ENCODE measurements at regions not wholly inside any gene's neighbourhood (a gene's known extent, or its start where the extent isn't known, plus 50 kb on each side); places are given as distances from the start of the nearest gene placed in this dataset.

DNA sequence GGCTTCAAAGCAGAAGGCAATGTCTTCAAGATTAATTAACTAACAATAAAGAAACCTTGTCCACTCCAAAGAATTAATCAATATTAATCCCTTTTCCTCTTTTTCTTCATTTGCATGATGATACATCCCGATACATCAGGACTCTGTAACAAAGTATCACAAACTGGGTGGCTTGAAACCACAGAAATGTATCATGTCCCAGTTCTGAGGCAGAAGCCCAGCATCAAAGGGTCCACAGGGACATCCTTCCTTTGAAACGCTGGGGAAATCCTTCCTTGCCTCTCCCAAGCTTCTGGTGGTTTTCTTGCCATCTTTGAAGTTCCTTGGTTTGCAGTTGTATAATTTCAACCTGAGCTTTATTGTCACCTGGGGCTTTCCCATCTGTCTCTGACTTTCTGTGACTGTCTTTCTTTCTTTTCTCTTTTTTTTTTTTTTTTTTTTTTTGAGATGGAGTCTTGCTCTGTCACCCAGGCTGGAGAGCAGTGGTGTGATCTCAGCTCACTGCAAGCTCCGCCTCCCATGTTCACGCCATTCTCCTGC is 210.2 kb upstream of the ADARB2 start:
- Histone ChIP-seq H3K4me1 (ENCODE audit: control insufficient read depth, insufficient read depth, low read length) (no peaks in the 10 kb centered on the region), H3K4me3 (ENCODE audit: low read depth, low read length) (no peak overlapping the region), H3K27ac (ENCODE audit: extremely low read depth, low read depth, low read length) (no peak overlapping the region), H3K9me3 (ENCODE audit: control insufficient read depth, insufficient read depth, low read depth, low read length) (no peaks in the 10 kb centered on the region), H3K36me3 (ENCODE audit: control insufficient read depth in 2 of 2, insufficient read depth in 1 of 2, low read length in 2 of 2) (no peaks in the 10 kb centered on the region)
- POLR2A ChIA-PET, result no interaction called here
- TF ChIP-seq MYNN (tag by site-specific recombination; IDR thresholded peaks at IDR 0.05; ENCODE audit: borderline replicate concordance) (no peak), ZNF654 (tag by site-specific recombination; IDR thresholded peaks at IDR 0.05; ENCODE audit: low read depth) (no peak), ZBTB48 (tag by site-specific recombination; IDR thresholded peaks at IDR 0.05) (no peak), ZNF214 (tag by site-specific recombination; IDR thresholded peaks at IDR 0.05; ENCODE audit: borderline replicate concordance) (no peak), SCRT1 (tag by site-specific recombination; IDR thresholded peaks at IDR 0.05; ENCODE audit: borderline replicate concordance) (no peak), ZNF121 (tag by site-specific recombination; IDR thresholded peaks at IDR 0.05) (no peak), ZNF600 (tag by site-specific recombination; IDR thresholded peaks at IDR 0.05) (no peak), KLF16 (tag by site-specific recombination; IDR thresholded peaks at IDR 0.05) (no peak), WT1 (tag by site-specific recombination; IDR thresholded peaks at IDR 0.05) (no peak), ZNF837 (tag by site-specific recombination; IDR thresholded peaks at IDR 0.05) (no peak)
- CTCF ChIA-PET, result no interaction called here

DNA sequence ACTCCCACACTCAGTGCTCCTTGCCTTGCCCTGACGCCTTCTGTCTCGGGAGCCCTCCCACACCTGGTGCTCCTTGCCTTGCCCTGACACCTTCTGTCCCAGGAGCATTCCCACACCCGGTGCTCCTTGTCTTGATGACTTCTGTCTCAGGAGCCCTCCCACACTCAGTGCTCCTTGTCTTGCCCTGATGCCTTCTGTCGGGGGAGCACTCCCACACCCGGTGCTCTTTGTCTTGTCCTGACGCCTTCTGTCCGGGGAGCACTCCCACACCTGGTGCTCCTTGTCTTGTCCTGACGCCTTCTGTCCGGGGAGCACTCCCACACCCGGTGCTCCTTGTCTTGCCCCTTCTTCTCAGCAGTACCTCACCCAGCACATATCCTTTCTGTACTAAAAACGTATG is 207.2 kb upstream of the ADARB2 start:
- Histone ChIP-seq H3K4me1 (ENCODE audit: control insufficient read depth, insufficient read depth, low read length) (no peaks in the 10 kb centered on the region), H3K9me3 (ENCODE audit: control insufficient read depth, insufficient read depth, low read depth, low read length) (no peaks in the 10 kb centered on the region), H3K27ac (ENCODE audit: extremely low read depth, low read depth, low read length) (no peak overlapping the region), H3K4me3 (ENCODE audit: low read depth, low read length) (no peak overlapping the region), H3K36me3 (ENCODE audit: control insufficient read depth in 2 of 2, insufficient read depth in 1 of 2, low read length in 2 of 2) (no peaks in the 10 kb centered on the region)
- ChIA-PET CTCF (no interaction called here), POLR2A (no interaction called here)
- TF ChIP-seq ZNF274 (IDR thresholded peaks at IDR 0.05; ENCODE audit: low read length), result no peak
- TF ChIP-seq ZNF274 (tag by site-specific recombination; IDR thresholded peaks at IDR 0.05; ENCODE audit: borderline replicate concordance), result no peak
- no peak for TF ChIP-seq ZNF423 (tag by site-specific recombination; IDR thresholded peaks at IDR 0.05)
- no peak for TF ChIP-seq ZBTB1 (tag by site-specific recombination; IDR thresholded peaks at IDR 0.05)
- no peak for TF ChIP-seq ZNF416 (tag by site-specific recombination; IDR thresholded peaks at IDR 0.05)
- TF ChIP-seq ZNF791 (tag by site-specific recombination; IDR thresholded peaks at IDR 0.05), result no peak
- TF ChIP-seq, protein P1, sequence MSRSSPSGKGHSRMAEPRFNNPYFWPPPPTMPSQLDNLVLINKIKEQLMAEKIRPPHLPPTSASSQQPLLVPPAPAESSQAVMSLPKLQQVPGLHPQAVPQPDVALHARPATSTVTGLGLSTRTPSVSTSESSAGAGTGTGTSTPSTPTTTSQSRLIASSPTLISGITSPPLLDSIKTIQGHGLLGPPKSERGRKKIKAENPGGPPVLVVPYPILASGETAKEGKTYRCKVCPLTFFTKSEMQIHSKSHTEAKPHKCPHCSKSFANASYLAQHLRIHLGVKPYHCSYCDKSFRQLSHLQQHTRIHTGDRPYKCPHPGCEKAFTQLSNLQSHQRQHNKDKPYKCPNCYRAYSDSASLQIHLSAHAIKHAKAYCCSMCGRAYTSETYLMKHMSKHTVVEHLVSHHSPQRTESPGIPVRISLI (tag by site-specific recombination; IDR thresholded peaks at IDR 0.05), result no peak
- TF ChIP-seq ZNF560 (tag by site-specific recombination; IDR thresholded peaks at IDR 0.05; ENCODE audit: borderline replicate concordance), result no peak
- no peak for TF ChIP-seq ZNF394 (tag by site-specific recombination; IDR thresholded peaks at IDR 0.05; ENCODE audit: borderline replicate concordance)
- TF ChIP-seq ZNF747 (tag by site-specific recombination; IDR thresholded peaks at IDR 0.05), result no peak

DNA sequence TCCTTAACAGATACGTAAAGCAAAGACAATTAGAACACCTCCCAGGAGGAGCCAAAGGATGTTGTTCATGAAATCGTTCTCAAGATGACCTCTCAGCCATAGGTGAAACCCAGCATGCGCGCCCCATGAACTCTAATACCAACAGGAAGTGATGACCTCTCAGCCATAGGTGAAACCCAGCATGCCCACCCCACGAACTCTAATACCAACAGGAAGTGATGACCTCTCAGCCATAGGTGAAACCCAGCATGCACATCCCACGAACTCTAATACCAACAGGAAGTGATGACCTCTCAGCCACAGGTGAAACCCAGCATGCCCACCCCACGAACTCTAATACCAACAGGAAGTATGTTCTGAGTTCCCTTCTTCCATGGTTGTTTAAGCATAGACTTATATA is 205.2 kb upstream of the ADARB2 start:
- H3K4me3 ChIP-seq (ENCODE audit: low read depth, low read length), result no peak overlapping the region
- no peaks in the 10 kb centered on the region for H3K9me3 ChIP-seq (ENCODE audit: control insufficient read depth, insufficient read depth, low read depth, low read length)
- no peak for TF ChIP-seq ZNF777 (tag by site-specific recombination; IDR thresholded peaks at IDR 0.05; ENCODE audit: borderline replicate concordance)
- no peak for TF ChIP-seq ZNF677 (tag by site-specific recombination; IDR thresholded peaks at IDR 0.05)
- no peak for TF ChIP-seq ZNF488 (tag by site-specific recombination; IDR thresholded peaks at IDR 0.05)
- TF ChIP-seq YY1 (tag by site-specific recombination; IDR thresholded peaks at IDR 0.05), result no peak
- no peak for TF ChIP-seq ZNF24 (tag by site-specific recombination; IDR thresholded peaks at IDR 0.05)
- no peak for TF ChIP-seq ZNF830 (tag by site-specific recombination; IDR thresholded peaks at IDR 0.05; ENCODE audit: low read depth)
- TF ChIP-seq, protein P2, sequence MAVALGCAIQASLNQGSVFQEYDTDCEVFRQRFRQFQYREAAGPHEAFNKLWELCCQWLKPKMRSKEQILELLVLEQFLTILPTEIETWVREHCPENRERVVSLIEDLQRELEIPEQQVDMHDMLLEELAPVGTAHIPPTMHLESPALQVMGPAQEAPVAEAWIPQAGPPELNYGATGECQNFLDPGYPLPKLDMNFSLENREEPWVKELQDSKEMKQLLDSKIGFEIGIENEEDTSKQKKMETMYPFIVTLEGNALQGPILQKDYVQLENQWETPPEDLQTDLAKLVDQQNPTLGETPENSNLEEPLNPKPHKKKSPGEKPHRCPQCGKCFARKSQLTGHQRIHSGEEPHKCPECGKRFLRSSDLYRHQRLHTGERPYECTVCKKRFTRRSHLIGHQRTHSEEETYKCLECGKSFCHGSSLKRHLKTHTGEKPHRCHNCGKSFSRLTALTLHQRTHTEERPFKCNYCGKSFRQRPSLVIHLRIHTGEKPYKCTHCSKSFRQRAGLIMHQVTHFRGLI (tag by site-specific recombination; IDR thresholded peaks at IDR 0.05), result no peak
- no peak for TF ChIP-seq ZNF837 (tag by site-specific recombination; IDR thresholded peaks at IDR 0.05)
- TF ChIP-seq ZNF140 (tag by site-specific recombination; IDR thresholded peaks at IDR 0.05), result no peak
- no peak for TF ChIP-seq ZNF114 (tag by site-specific recombination; IDR thresholded peaks at IDR 0.05)
- ChIA-PET POLR2A (no interaction called here), CTCF (no interaction called here)
- H3K4me1 ChIP-seq (ENCODE audit: control insufficient read depth, insufficient read depth, low read length), result no peaks in the 10 kb centered on the region
- no peaks in the 10 kb centered on the region for H3K36me3 ChIP-seq (ENCODE audit: control insufficient read depth in 2 of 2, insufficient read depth in 1 of 2, low read length in 2 of 2)
- H3K27ac ChIP-seq (ENCODE audit: extremely low read depth, low read depth, low read length), result no peak overlapping the region
